SH-SY5Y (cell line): ENCODE measurements at regions not wholly inside any gene's neighbourhood (a gene's known extent, or its start where the extent isn't known, plus 50 kb on each side); places are given as distances from the start of the nearest gene placed in this dataset.

Experiments used
- GATA2 ChIP-seq: IDR thresholded peaks from 2 replicates; pipeline ENCODE4 v1.6.1; 2011; ENCODE audit warnings: mild to moderate bottlenecking, low read depth, low read length
- GATA3 ChIP-seq: IDR thresholded peaks from 2 replicates; pipeline ENCODE4 v1.6.1; 2011; ENCODE audit warnings: low read depth, mild to moderate bottlenecking, low read length, moderate library complexity

GRCh38 chr3:72372161-72372560 lies 476.1 kb downstream of the SHQ1 start:
- no peak for TF ChIP-seq GATA2
- TF ChIP-seq GATA3 = no peak
